ENCODE measurements at regions not wholly inside any gene's neighbourhood (a gene's known extent, or its start where the extent isn't known, plus 50 kb on each side); places are given as distances from the start of the nearest gene placed in this dataset.

DNA sequence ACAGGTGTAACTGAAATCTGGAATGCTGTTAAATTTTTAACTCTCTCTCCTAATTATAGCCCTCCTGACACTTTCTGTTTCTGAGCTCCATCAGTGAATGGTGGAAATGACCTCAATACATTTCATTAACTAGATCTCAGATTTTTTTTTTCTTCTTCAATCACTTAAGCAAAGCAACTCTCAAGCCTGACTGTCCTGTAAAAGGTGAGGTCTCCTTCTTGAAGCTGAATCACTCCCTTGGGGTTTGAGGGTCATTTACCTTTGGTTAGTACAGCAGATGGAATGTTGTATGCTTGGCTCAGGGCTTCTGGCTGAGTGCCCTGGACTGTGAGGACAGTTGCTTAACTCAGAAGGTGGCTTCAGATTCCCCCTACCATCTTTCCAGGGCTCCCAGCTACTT is 518.7 kb downstream of the PTPRC start:
- no peak for TF ChIP-seq POLR2A (IDR thresholded peaks at IDR 0.05)
- TF ChIP-seq, protein P1, sequence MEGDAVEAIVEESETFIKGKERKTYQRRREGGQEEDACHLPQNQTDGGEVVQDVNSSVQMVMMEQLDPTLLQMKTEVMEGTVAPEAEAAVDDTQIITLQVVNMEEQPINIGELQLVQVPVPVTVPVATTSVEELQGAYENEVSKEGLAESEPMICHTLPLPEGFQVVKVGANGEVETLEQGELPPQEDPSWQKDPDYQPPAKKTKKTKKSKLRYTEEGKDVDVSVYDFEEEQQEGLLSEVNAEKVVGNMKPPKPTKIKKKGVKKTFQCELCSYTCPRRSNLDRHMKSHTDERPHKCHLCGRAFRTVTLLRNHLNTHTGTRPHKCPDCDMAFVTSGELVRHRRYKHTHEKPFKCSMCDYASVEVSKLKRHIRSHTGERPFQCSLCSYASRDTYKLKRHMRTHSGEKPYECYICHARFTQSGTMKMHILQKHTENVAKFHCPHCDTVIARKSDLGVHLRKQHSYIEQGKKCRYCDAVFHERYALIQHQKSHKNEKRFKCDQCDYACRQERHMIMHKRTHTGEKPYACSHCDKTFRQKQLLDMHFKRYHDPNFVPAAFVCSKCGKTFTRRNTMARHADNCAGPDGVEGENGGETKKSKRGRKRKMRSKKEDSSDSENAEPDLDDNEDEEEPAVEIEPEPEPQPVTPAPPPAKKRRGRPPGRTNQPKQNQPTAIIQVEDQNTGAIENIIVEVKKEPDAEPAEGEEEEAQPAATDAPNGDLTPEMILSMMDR (IDR thresholded peaks at IDR 0.05 in 4 of 5, conservative IDR thresholded peaks at IDR 0.05 in 1 of 5), result no peak

All from gastrocnemius medialis (tissue), 4 donors.